HG02588 (cell line): ENCODE measurements at regions not wholly inside any gene's neighbourhood (a gene's known extent, or its start where the extent isn't known, plus 50 kb on each side); places are given as distances from the start of the nearest gene placed in this dataset.

Experiments
- ATAC-seq: cut with Tn5 transposase; IDR thresholded peaks from one replicate; pipeline ENCODE4 v1.9.1; 2021; ENCODE audit warnings: mild to moderate bottlenecking, moderate library complexity; ENCODE audit not compliant: unreplicated experiment

DNA sequence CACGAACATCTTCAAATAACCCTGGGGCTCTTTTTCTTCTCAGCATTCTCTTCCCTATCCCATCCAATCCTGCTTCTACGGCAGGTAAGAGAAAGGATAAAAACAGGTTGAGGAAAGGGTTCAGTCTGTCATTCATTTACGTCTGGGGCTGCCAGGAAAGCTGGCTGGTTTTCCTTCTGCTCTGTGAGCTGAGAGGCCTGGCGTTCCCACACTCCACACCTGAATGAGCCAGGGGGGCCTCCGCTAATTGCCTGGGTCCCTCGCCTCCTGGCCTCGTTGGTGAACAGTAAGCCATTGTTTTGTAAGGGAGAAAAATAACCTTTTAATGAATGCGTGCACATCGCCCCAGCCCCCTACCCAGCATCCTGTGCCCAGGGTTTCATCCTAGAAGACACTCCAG, 70.8 kb upstream of the SIM2 start:
- no peak for ATAC-seq

DNA sequence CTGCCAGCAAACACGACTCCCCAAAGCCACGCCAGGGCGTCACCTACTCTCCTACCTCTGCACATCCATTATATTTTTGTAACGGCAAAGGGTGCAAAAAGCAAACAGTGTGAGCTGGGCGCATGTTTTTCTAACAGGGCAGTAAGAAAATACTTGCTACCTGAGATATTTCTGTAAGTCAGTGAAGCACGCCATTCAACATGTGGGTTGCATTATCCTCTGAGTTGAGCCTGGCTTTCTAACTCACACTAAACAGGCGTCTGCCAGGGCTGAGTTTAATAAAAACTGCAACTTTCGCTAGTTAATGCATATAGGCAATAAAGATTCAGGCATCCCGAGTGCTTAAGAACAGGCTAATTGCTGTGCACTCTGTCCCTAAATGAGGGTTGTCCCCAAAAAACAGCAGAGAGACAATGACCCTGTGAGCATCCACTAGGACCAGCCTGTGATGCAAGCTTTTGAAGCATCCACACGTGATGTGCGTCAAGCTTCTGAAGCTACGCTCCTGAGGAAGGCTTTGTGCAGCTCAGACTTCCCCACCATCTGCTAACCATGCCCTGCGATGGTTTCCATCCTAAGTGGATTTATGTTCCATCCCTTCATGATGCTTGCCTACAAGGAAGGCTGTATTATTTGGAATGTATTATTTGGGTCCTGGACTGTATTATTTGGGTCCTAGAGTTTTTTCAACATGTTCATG, 70.0 kb upstream of the SIM2 start:
- ATAC-seq: no peak

DNA sequence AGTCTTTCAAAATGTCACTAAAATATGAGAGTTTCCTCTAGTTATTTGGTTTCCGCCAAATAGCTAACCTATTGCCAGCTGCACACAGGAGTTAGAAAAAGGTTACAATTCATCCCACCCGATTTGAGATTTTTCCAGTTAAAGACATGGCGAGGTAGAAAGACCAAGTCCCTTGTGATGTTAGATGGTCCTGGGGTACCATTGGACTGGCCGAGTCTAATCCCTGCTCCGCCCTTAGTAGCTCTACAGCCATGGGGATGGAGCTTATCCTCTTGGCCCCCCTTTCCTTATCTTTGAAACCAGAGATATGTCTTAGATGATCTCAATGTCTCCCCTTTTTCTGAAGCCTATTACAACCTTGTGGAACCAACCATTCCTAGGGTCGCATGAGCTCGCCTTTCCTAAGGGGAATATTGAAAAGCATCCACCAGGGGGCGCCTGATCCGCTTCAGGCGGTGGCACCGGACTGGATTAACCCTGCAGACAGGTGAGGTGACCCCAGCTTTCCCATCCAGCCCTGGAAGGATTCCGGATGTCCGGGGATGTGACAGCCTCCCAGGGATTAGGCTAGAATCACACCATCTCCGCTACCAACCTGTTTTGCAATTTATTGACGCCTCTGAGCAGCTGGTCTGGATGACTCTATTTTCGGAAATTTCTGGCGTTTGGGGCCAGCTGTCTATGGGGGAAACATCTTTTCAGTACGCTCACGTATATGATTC, 68.3 kb upstream of the SIM2 start:
- no peak for ATAC-seq

DNA sequence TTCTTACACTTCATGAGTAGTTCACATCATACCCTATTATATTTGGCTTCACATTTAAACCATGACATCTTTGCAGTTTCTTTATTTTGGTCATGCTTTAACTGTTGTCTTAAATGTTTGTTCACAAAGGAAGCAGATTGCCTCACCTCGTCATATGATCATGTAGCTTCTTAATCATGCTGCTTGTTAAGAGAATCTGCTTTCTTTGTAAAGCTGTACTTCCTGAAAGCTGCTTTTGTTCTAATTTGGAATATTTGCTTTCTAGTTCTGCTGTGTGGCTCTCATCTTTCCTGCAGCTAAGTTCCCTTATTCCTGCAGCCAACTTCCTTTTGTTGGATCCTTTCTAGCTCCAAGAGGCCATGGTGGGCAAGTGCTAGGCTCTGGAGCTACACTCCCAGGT, 62.9 kb upstream of the SIM2 start:
- ATAC-seq: no peak

DNA sequence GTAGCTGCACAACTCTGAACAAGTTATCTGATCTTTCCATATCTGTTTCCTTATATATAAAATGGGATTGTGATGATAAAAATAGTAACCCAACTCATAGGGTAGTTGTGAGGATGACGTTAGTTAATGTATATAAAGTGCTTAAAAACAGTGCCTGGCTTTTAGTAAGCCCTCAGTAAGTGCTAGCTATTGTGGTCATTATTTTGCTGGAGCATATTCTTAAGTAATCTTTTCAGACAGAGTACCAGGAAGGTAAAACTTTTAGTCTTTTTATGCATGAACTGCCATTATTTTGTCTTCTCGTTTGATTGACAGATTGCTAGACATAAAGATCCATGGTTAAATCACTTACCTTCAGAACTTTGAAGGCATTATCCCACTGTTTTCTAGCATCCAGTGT, 62.5 kb upstream of the SIM2 start:
- ATAC-seq: no peak

DNA sequence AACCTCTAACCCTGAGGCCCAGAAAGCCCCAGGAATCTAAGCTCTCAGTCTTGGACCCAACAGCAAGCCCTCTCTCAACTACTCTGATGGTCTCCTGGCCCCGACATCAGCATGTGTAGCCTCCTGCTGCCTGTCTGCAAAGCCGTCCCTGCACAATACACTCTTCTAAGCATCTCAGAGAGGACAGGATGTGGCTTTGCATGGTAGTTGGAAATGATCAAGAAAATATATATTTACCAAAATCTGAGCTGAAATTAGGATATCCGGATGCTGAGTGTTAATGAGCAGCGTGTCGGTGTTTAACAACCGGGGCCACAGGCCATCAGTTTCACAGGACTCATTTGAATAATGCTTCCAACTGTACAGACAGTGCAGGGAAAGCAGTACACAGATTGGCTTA, 59.1 kb upstream of the SIM2 start:
- ATAC-seq: no peak

DNA sequence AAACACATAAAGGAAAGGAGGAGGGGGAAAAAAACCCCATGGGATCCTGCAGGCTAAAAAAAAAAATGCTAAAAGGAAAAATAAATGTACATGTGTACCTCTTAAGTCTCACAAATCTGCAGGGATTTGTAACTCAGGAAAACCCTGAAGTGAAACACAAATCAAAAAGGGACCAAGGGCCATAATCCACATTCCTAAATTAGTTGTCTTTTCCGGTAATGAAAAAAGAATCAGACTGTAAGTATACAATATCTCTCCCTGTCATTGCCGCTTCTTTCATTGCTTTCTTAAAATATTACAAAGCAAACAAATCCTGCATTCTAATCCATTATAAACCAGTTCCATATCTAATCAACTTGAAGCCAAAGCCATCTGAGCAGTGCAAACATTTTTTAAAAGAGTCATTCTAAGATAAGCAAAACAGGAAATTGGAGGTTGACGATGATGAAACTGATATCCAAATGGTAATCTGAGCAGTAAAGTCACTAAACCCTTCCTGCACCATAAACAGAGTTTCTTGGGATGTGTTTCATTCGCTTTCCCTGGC, 58.7 kb upstream of the SIM2 start:
- no peak for ATAC-seq

DNA sequence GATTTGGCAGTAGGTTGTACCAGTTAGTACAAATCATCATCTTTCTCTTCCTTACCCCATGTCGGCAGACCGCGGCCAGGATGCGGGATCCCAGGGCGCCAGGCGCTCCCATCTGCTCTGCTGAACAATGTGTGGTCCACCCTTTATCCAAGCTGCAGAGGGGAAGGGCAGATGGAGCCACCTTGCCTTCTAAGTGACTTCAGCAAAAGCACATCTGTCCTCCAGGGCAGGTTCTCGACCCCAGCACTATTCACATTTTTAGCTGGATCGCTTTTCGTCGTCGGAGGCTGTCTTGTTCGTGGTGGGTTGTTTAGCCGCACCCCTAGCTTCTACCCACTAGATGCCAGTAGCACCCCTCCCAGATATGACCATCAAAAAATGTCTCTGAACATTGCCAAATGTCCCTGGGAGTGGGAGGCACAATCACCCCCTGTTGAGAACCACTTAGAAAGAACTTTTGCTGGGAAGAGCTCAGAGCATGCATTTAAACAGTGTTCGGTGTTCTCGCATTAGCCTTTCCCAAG, 58.1 kb upstream of the SIM2 start:
- ATAC-seq: no peak

DNA sequence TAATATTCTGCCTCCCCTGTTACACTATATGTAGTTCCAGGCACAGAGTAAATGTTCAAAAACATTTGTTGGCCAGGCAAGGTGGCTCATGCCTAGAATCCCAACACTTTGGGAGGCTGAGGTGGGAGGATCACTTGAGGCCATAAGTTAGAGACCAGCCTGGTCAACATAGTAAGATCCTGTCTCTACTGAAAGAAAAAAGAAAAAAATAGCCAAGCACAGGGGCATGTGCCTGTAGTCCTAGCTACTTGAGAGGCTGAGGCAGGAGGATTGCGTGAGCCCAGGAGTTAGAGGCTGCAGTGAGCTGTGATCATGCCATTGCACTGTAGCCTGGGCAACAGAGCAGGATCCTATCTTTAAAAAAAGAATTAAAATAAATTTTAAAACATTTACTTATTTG, 57.6 kb upstream of the SIM2 start:
- no peak for ATAC-seq

DNA sequence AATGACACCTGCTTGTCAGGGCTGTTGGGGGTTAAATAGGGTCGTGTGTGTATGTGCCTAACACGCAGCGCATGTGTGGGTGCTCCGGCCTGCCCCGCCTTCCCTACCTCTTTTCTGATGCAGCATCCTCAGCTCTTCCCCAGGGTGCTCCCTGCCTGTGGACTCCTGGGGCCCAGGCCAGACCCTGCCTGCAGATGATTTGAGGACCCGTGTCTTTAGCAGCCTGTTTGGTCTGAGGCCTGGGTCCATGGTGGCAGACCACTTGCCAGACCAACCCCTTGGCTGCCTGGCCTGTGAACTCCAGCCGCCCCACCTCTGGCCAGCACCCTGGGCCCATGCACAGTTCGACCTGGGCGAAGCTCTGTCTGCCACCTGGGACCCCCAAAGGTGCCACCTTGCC, 57.0 kb upstream of the SIM2 start:
- no peak for ATAC-seq

DNA sequence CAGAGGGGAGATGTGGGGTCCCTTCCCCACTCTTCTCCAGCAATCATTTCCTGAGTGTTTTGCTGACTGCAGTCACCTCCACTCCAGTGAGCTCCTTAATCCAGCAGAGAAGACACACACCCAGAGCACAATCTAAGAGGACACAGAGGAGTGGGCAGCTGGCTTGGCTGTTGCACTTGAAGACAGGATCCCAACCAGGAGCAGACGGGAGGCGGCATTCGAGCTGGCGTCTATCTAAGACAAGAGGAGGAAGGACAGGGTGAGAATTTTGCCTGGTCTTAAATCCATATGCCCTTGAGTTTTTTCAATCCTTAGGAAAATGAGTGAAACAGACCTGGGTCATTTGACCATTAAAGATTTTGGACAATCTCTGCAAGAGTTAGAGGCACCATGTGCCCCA, 56.1 kb upstream of the SIM2 start:
- no peak for ATAC-seq

DNA sequence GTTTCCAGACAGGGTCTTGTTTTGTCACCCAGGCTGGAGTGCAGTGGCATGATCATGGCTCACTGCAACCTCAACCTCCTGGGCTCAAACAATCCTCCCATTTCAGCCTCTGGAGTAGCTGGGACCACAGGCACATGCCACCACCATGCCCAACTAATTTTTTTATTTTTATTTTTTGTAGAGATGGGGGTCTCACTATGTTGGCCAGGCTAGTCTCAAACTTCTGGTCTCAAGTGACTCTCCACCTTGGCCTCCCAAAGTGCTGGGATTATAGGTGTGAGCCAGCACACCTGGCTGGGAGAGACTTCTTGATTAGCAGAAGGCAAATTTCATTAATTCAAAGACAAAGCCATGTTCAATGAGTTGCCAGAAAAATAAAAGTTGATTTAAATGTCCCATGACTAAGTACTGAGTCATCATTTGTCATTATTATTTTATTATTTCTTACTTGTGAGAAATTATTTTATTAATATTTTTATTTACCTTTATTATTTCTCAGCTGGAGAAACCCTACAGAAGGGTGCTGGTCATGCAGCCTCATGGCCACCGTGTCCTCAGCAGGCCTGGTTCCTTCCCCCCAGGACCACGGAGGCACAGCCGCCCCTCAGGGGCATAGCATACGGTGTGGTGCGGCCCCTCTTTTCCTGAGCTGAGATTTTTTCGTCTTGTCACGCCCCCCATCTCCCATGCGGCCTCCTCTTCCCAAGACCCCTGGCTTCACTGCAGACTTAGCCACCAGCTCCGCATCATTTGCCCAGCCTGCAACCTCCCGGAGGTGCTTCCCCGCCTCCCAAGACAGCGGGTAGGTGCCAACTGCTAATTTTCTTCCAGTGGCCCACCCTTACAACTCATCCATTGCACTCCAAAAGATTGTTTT, 55.3 kb upstream of the SIM2 start:
- no peak for ATAC-seq

DNA sequence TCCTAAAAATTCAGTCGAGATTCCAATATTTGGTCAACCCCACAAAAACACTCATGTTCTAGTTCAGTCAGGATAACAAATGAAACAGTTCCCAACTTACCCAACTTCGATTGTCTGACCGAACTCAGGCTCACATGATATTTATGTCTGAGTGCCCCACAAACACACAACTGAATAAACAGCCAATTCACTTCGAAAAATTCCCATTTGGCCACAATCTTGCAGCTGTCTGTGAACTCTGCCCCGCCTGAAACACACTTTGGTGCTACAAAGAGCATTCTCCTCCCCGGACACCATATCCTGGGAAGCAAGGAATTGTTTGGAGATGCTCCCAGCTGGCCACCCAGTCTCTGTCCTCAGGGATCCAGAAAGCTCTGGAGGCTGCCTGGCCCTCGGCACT, 52.9 kb upstream of the SIM2 start:
- ATAC-seq: no peak

DNA sequence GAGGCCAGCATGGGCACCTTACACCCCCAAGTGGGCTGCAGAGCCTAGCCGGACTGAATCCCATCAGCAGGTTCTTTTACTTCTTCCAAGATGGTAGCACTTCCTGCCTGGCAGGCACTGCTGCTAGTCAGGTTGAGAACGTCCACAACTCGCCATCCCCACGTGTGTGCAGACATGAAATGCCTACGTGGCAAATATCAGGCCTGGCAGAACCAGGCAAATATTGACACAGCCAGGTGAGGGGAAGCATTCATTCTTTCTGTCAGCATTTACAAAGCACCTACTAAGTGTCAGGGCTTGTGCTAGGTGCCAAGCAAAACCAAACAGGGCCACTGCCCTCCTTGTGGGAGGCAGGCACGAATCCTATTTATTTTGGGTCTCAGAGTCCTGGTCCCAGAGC, 52.3 kb upstream of the SIM2 start:
- ATAC-seq: no peak

DNA sequence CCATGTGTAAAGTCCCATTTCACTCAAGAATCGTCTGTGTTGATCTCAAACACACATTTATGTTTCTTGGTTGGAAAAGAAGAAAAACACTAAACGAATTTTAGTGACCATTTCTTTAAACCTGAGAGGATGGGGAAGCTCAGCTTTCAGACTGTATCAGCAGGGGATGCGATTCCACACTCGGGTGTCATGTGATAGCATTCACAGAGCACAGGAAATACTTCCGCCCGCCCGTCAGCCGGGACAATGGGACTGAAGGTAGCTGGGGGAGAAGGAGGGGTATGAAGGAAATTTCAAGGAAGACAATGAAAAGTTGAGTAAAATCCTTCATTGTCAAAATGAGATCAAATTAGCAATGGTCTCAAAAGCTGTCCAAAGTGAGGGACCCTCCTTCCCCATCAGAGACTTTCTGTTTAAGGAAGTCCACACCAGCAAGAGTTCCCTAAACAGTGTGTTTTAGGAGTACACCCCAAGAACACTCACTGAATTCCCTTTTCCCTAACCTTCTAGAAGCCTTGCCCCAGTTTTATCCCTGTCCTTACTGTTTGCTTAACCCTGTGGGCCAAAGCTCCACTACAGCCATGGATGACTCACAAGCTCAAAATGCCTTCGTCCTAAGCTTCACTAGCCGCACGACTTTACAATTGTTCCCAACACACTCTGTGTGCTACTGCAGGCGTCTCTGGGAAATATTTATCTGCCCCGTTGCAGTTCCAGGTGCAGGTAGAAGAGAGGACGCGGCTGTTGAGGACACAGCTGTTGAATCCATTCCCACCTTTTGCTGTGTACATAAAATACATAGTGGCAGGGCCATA, 51.4 kb upstream of the SIM2 start:
- ATAC-seq: no peak
